GM19438 (cell line): ENCODE measurements at regions not wholly inside any gene's neighbourhood (a gene's known extent, or its start where the extent isn't known, plus 50 kb on each side); places are given as distances from the start of the nearest gene placed in this dataset.

Experiments
- ATAC-seq: cut with Tn5 transposase; IDR thresholded peaks from one replicate; pipeline ENCODE4 v1.9.1; 2021; ENCODE audit warnings: low read depth; ENCODE audit not compliant: unreplicated experiment

GRCh38 chr13:95444006-95444730 lies 108.4 kb upstream of the CLDN10 start:
- no peak for ATAC-seq

- ATAC-seq = no peak
Observed at GRCh38 chr13:95445131-95445530, 107.4 kb upstream of the CLDN10 start.

- ATAC-seq = no peak
Observed at GRCh38 chr13:95447814-95448213, 104.7 kb upstream of the CLDN10 start.

DNA sequence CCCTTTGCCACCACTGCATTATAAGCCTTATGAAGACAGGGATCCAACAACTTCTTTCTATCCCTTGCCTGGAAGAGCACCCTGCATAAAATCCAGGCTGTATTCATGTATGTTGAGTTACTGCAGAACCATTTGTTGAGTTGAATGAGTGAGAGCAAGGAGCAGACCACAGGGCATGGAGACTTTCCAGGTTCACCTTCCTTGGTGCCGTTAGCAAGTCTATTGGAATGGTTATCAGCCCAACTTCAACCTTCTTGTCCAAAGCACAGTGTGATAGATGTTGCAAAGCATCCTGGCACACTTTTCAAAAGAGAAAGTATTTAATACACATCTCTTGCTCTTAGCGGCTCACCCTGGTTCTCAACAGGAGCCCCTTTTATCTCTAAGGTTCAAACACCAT lies 100.9 kb upstream of the CLDN10 start:
- ATAC-seq = no peak

- no peak for ATAC-seq
Observed at GRCh38 chr13:95452375-95452774, 100.1 kb upstream of the CLDN10 start.

DNA sequence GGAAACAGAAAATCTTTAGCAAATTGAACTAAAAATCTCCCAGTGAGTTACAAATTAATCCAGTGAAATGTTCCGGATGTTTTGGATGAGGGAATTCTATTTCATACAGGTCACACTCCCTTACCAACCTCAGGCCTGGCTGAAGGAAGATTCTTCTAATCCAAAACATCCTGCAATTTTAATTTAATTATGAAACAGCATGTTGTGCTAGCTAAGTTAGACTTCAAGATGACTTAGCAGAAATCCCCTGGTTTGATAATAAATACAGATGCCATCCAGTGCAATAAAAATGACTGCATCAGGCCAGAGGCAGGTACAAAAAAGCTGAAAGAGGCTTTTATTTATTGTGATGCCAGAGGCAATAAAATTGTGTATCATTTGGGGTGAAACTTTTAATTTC lies 96.7 kb upstream of the CLDN10 start:
- ATAC-seq = no peak

DNA sequence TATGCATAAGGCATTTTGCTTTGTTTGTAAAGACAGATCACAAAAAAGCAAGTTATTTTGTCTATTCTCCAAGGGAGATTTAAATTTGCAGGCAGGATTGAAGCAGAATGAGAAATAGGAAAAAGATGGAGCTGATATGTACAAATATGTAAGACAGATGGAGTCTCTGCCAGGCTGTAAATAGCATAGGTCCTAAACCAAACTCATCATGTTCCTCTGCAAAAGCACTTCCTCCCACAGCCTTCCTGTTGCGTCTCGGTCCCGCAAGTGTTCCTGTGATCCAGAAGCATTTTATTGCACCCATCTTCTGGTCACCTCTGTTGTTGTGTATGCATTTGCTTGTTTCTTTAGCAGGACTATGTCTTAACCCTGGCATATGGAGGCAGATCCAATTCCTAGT lies 95.7 kb upstream of the CLDN10 start:
- ATAC-seq = peak; percentile 13

- ATAC-seq = peak; percentile 98
Observed at GRCh38 chr13:95457294-95457693, 95.2 kb upstream of the CLDN10 start.

DNA sequence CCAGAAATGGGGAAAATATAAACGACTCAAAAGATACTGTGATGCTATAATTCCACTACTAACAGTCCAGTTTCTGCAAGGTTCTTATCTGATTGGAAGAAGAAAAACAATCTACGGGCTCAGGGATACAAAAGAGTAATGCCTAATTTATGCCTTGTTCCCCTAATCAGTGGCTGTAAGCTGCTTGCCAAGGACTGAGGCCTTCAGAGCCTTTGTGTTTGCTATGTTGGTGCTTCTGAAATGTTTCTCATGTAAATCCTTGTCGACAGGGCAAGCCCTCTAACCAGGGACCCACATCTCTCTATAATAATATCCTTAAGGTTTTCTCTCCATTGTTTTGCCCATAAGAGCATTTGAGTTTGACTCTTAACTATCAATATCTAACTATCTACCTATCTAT lies 89.7 kb upstream of the CLDN10 start:
- ATAC-seq = no peak

GRCh38 chr13:95463531-95463930 lies 89.0 kb upstream of the CLDN10 start:
- no peak for ATAC-seq

DNA sequence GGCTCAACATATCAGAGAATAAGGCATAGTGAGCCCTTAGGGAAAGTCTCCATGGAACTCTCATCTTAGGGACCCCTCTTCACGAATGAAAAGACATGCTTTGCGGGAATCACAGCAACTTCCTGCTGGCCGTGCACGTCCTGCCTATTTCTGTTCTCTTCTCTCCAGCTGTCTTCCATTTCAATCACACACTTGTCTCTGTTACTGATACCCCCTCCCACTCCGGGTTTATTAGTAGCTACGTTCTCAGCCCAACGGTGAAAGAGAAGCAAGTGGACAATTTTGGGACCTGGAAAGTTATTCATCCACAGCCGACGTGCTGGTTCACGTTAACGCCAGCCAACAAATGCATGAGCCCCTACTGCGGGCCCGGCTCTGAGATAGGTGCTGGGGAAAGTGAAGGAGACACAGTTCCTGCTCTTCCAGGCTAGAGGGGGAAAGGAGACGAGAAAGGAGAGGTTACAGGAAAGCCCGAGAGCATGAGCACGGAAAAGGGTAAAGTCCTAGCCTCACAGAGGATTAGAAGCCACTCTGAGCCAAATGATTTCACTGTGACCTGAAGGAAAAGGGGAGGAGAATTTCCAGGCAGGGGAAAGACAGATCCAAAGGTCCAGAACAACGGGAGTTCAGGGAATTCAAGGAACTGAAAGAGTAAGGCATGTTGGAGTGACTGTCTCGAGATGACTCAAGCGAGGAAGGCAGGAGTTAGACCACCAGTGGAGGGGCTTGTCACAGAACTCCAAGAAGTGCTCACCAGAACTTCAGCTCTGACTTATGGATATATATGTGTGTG lies 81.8 kb upstream of the CLDN10 start:
- no peak for ATAC-seq

DNA sequence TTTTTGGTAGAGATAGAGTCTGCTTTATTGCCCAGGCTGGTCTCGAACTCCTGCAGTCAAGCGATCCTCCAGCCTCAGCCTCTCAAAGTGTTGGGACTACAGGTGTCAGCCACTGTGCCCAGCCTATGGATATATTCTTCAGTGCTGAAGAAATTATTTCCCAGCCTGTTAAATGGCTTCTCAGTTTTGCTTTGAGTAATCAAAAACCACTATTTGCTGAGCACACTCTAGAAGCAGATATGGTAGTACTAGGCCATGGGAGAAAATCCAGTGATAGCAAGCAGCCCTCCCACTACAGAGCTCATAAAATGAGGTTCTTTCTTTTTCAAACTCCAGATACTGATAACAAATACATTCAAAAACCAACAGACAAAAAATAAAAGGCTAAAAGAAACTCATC lies 80.6 kb upstream of the CLDN10 start:
- no peak for ATAC-seq

DNA sequence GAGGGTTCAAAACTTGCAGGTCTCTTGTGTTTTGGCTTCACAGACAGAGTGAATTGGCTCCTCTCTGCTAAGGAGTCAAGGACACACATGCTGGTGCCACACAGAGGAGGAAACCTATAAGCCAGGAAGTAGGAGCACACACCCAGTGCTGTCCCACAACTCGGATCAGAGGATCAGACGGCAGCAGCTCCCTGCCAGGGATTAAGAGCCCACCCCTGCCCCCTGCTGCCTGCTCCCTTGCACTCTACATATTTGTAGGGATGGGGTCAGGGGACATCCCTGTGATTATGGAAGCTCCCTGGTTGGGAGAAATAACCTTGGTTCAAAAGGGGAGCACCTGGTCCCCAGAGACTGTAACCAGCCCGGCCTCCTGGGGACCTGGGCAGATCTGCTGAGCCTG lies 77.5 kb upstream of the CLDN10 start:
- no peak for ATAC-seq

DNA sequence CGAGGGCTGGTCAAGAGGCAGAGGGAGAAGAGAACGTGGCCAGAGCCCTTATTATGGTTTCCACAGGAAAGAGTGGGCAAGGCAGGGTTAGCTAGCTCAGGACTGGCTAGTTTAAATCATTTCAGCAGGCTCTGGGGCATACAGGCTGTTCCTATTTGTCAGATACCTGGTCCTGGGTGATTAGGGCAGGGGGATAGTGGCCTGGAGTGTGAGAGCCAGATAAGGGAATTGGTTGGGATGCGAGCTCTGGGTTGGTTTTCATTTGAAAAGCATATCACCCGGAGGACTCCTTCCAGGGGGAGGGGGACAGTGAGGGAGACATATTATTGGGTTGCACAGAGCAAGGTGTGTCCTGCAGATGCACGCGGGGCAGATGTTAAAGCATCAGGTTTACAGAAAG lies 75.3 kb upstream of the CLDN10 start:
- ATAC-seq = no peak

DNA sequence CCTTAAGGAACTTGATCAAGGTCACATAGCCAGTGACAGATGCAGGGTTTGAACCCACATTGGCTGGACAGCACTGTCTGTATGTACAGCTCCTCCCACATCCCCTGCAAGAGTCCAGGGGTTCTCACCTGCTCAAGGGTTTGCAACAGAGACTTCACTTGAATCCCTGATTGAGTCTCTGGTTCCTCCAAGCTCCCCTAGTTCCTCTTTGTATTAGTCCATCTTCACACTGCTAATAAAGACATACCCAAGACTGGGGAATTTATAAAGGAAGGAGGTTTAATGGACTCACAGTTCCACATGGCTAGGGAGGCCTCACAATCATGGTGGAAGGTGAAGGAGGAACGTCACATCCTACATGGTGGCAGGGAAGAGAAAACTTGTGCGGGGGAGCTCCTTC lies 72.8 kb upstream of the CLDN10 start:
- no peak for ATAC-seq

- ATAC-seq = peak; percentile 57
Observed at GRCh38 chr13:95480131-95480545, 72.4 kb upstream of the CLDN10 start.

DNA sequence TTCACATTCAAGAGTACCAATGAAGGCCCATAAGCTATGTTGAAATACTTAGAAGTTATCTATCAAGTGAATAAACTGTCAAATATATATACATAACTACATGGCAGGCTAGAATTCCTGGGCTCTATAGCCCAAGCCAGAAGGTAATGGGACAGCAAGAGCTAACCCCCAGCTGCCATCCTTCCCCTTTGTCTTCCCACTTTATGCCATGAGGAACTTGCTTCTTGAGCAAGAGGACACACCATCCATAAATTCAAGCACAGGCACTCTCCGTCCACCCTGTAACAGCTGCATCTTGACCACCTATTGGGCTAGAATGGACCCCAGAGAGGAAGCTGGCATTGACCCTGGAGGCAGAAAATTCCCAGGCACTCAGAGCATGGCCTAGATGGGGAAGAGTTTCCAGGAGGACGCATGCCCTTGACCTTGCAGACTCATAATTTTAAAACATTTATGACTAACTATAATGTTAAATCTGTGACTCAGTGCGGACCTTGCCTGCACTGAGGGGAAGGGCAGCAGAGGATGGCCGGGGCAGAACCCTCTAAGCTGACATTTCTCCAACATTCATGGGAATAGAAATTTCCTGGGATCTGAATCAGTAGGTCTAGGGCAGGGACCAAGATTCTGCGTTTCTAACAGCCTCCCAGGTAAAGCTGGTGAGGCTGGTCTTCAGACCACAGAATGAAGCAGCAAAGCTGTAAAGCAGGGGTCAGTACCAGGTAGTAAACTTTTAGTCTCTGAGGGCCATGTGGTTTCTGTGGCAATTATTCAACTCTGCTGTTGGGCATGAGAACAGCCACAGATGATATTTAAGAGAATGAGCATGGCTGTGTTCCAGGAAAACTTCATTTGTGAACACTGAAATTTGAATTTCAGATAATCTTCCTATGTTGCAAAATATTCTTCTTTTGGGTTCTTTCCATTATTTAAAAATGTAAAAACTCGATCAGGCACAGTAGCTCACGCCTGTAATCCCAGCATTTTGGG lies 71.4 kb upstream of the CLDN10 start:
- ATAC-seq = no peak

DNA sequence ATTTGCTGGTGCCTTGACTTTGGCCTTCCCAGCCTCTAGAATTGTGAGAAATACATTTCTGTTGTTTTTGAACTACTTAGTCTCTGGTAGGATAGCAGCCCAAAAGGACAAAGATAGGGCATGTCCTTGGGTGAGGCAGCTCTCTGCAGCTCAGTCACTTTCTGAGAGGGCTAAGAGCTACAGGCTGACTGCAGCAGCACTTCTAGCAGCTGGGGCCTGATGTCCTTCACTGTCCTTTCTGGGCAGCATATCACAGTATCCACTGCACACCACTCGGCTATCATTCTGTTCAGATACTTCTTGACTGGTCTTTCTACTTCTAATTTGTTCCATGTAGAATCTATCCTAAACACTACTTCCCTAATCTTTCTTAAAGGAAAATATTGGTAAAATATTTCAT lies 68.5 kb upstream of the CLDN10 start:
- no peak for ATAC-seq

DNA sequence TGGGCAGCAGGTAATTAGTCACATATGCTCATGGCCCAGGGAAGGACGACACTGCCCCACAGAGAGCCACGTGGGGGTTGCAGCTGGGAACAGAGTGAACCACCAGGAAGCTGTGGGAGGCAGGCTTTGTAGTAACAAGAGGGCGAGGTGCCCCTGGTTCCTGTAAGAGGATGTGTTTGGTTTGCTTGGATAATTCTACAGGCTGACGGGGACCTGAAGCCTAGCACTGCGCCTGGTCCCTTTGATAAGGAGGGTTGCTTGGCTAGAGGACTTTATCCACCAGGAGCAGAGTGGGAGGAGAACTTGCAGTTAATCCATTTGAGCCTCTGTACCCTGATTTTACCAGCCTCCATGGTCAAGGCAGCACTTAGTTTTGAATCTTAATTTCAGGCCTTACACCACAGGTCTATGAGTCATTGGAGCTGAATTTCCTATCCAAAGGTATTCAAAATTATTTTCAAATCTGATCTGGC lies 67.4 kb upstream of the CLDN10 start:
- no peak for ATAC-seq

DNA sequence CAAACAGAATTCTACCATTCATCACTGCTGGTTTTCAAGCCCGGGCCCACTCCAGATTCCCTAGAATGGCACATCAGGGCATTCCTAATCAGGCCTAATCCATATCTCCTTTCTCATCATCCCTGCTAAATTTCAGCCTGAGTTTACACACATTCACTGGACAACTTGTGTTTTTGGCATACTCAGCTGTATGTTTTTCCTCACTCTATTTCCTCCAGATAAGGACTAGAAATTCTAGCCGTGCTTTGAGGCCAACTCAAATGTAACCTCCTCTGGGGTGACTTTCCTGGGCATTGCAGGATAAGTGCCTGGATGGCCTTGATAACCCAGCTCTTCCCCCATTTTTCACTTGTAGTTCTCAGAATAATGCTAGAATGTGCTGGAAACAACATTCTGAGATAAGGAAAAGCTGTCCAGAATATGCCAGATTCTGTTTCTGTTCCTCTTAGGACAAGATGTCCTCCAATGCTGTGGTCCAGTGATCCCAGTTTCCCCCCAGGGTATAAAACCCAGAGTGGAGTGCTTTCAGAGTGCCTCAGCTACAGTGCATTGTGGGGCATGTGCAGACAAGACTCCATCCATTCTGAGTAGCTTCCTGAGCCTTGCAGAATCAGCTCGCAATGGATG lies 66.9 kb upstream of the CLDN10 start:
- ATAC-seq = no peak
